Spleen (tissue), 11 donors: ENCODE measurements at regions not wholly inside any gene's neighbourhood (a gene's known extent, or its start where the extent isn't known, plus 50 kb on each side); places are given as distances from the start of the nearest gene placed in this dataset.

ENCODE experiments used
- DNase-seq: peaks from one replicate; pipeline ENCODE4 v3.0.0-alpha.2; 2020
- H3K27ac ChIP-seq, 8 donors: fragments of 200-600 bp; sonication (generic) in 7 of 8; 1 replicate in 4 of 8; 2 replicates in 4 of 8; pipeline versions ENCODE4 v1.5.0 to v1.8.0; 2016 to 2021; ENCODE audit warnings: inconsistent platforms in 4 of 8, mild to moderate bottlenecking in 4 of 8, moderate library complexity in 1 of 8
- H3K27me3 ChIP-seq, 7 donors: fragments of 200-600 bp; sonication (generic) in 6 of 7; replicated peaks in 1 of 7; 1 replicate in 4 of 7; 2 replicates in 3 of 7; pipeline versions ENCODE4 v1.5.0 to v1.8.0; 2016 to 2021; ENCODE audit warnings: inconsistent platforms in 3 of 7, mild to moderate bottlenecking in 1 of 7
- H3K36me3 ChIP-seq, 6 donors: fragments of 200-600 bp; sonication (generic) in 5 of 6; 1 replicate in 4 of 6; 2 replicates in 2 of 6; pipeline versions ENCODE4 v1.5.0 to v1.8.0; 2016 to 2021; ENCODE audit warnings: inconsistent platforms in 2 of 6
- H3K4me1 ChIP-seq, 6 donors: fragments of 200-600 bp; sonication (generic) in 5 of 6; 1 replicate in 3 of 6; 2 replicates in 3 of 6; pipeline versions ENCODE4 v1.5.0 to v1.8.0; 2016 to 2021; ENCODE audit warnings: inconsistent platforms in 3 of 6
- H3K4me3 ChIP-seq, 8 donors: fragments of 200-600 bp; sonication (generic) in 7 of 8; 1 replicate in 4 of 8; 2 replicates in 4 of 8; pipeline versions ENCODE4 v1.5.0 to v1.8.0; 2016 to 2021; ENCODE audit warnings: inconsistent platforms in 4 of 8, mild to moderate bottlenecking in 4 of 8, moderate library complexity in 2 of 8
- H3K9me3 ChIP-seq, 8 donors: fragments of 200-600 bp; sonication (generic) in 7 of 8; 1 replicate in 4 of 8; 2 replicates in 4 of 8; pipeline versions ENCODE4 v1.5.0 to v1.8.0; 2016 to 2021; ENCODE audit warnings: inconsistent platforms in 4 of 8
- POLR2A ChIP-seq, 3 donors: fragments of 450-650 bp; IDR thresholded peaks; one replicate each; pipeline ENCODE4 v1.5.1; 2017; ENCODE audit warnings: antibody characterized with exemption in 3 of 3, mild to moderate bottlenecking in 1 of 3
- POLR2AphosphoS5 ChIP-seq, 3 donors: sonication (generic); formaldehyde crosslinking; IDR thresholded peaks; one replicate each; pipeline ENCODE4 v1.5.1; 2017; ENCODE audit warnings: antibody characterized with exemption in 3 of 3
- WGBS, 5 donors: extraction: QIAGEN DNeasy Blood & Tissue Kit in 3 of 5; methylation state at CpG; one replicate each; pipeline versions ENCODE4 v1.1.5 to v1.1.7; 2013 to 2018; 5-methylcytosine and 5-hydroxymethylcytosine counted together
- intact Hi-C: fragments of 100-400 bp; cut with DNase I; formaldehyde crosslinking; loops from one replicate; pipeline ENCODE4 v1.15.0; 2023; ENCODE audit warnings: low total_unique reads
- TF ChIP-seq, protein P1 (sequence below), 11 experiments: fragments of 200-600 bp in 7 of 11; fragments of 450-650 bp in 4 of 11; sonication (generic) in 4 of 11; IDR thresholded peaks in 8 of 11; conservative IDR thresholded peaks in 3 of 11; 1 replicate in 7 of 11; 2 replicates in 4 of 11; pipeline versions ENCODE4 v1.4.0 to v1.8.0; 2016 to 2021; ENCODE audit warnings: antibody characterized with exemption in 11 of 11, inconsistent platforms in 4 of 11, mild to moderate bottlenecking in 1 of 11
- donor health status: healthy with polysubstance abuse.
- donor health status: DM: no; HTN: no; CAD: no; lungs with moderate emphysema.
- donor health status: DM: no; HTN: no; CAD: no.
- donor health status: Bipolar disorder and iron deficiency.
- donor health status: healthy.
- donor health status: DM: no; HTN: no; CAD: no.
- donor health status: DM: yes; HTN: yes; CAD: no.

DNA sequence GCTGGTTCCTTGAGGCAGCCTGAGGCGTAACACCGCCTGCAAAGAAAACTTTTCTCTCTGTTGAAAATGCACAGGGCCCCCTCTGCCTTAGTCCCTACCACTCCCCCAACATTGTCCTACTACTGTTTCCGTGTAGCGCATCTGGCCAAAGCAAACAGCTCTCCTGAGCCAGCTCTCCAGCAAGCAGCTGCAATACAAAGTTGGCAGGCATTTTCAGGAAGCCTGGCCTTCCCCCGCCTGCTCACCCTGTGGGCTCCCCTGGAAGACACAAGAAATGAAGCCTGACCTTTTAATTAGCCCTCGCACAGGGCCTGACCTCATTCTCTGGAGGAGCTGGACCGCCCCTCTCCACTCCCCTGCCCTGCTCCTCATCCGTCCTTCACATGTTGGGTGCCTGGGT is 66.7 kb downstream of the SOX9 start:
- Histone ChIP-seq H3K36me3 (no peaks in the 10 kb centered on the region), H3K27ac (no peak overlapping the region), H3K4me1 (no peaks in the 10 kb centered on the region), H3K9me3 (peaks cover 0 to 4% (median 0%) of the 10 kb centered on the region in 8 donors), H3K4me3 (no peak overlapping the region), H3K27me3 (no peaks in the 10 kb centered on the region)
- intact Hi-C loops, result no loop called here
- WGBS, 5 donors, result 57 to 79% (median 59%) methylated on average over 8 of the region's 8 CpGs
- TF ChIP-seq POLR2AphosphoS5 (IDR thresholded peaks at IDR 0.05) (no peak), POLR2A (IDR thresholded peaks at IDR 0.05) (no peak)
- TF ChIP-seq, protein P1, sequence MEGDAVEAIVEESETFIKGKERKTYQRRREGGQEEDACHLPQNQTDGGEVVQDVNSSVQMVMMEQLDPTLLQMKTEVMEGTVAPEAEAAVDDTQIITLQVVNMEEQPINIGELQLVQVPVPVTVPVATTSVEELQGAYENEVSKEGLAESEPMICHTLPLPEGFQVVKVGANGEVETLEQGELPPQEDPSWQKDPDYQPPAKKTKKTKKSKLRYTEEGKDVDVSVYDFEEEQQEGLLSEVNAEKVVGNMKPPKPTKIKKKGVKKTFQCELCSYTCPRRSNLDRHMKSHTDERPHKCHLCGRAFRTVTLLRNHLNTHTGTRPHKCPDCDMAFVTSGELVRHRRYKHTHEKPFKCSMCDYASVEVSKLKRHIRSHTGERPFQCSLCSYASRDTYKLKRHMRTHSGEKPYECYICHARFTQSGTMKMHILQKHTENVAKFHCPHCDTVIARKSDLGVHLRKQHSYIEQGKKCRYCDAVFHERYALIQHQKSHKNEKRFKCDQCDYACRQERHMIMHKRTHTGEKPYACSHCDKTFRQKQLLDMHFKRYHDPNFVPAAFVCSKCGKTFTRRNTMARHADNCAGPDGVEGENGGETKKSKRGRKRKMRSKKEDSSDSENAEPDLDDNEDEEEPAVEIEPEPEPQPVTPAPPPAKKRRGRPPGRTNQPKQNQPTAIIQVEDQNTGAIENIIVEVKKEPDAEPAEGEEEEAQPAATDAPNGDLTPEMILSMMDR (IDR thresholded peaks at IDR 0.05 in 8 of 11, conservative IDR thresholded peaks at IDR 0.05 in 3 of 11), result no peak
- no peak for DNase-seq

DNA sequence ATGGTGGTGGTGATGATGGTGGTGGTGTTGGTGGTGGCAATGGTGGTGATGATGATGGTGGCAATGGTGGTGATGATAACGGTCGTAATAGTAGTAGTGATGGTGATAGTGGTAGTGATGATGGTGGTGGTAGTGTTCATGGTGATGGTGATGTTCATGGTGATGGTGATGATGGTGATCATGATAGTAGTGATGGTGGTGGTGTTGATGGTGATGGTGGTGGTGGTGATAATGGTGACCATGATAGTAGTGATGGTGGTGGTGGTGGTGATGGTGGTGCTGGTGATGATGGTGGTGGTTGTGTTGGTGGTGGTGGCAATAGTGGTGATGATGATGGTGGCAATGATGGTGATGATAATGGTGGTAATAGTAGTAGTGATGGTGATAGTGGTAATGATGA is 68.0 kb downstream of the SOX9 start:
- Histone ChIP-seq H3K27me3 (no peaks in the 10 kb centered on the region), H3K9me3 (peaks cover 0 to 4% (median 0%) of the 10 kb centered on the region in 8 donors), H3K4me1 (no peaks in the 10 kb centered on the region), H3K36me3 (no peaks in the 10 kb centered on the region), H3K27ac (no peak overlapping the region), H3K4me3 (no peak overlapping the region)
- intact Hi-C loops, result no loop called here
- no peak for DNase-seq
- TF ChIP-seq, protein P1 (IDR thresholded peaks at IDR 0.05 in 8 of 11, conservative IDR thresholded peaks at IDR 0.05 in 3 of 11), result no peak
- no peak for TF ChIP-seq POLR2AphosphoS5 (IDR thresholded peaks at IDR 0.05)
- no peak for TF ChIP-seq POLR2A (IDR thresholded peaks at IDR 0.05)
- 87 to 98% (median 96%) methylated on average over 2 of the region's 2 CpGs for WGBS, 5 donors

DNA sequence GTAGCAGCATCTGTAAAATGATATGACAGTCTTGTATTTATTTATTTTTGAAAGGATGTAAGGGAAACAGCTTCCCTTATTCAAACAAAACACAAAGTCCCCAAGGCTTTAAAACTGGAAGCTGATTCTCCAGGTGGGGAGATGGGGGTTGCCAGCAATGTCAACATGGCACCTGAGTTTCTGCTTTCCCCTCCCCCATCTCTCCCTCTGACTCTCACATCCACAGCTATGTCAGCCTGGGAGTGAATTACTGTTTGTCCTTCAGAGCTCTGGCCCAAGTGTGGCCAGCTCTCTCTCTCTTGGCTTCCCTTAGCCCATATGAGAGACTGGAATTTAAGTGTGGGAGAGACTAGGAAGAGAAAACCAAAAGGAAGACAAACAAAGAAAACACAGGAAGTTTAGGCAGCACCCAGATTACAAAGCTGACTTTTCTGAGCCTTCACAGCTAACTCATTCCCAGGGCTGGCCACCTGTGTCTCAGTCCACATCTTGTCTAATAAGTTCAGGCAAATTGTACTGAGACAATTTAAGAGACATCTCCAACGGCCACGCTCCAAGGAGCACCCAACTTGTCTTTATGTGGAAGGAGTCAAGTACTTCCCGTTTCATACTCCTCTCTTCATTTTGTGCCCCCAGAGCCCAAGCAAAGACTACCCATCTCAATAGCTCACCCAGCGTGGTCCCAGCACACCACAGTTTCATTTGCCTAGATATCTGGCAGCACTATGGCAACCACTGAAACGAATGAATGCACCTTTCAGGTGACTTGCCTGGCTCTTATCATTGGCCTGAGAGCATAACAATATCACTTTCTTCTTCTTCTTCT is 69.2 kb downstream of the SOX9 start:
- no peak overlapping the region for H3K4me3 ChIP-seq
- no peak for DNase-seq
- 55 to 75% (median 63%) methylated on average over 5 of the region's 5 CpGs for WGBS, 5 donors

DNA sequence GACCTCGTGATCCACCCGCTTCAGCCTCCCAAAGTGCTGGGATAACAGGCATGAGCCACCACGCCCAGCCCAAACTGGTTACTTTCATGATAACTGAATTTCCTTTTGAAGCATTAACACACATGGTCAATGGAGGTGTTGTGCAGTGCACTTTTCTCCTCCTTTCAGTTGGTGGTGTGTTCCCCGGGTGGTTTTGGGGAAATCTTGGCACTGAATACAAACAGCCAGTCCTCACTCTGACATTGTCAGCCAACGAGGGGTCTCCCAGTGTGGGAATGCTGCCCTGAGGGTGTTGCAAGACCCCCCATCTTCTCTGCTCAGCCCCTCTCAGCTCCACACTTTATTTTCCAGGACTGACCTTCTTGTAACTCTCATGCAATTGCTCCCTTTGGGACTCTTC is 70.5 kb downstream of the SOX9 start:
- no peak overlapping the region for H3K27ac ChIP-seq
- H3K4me1 ChIP-seq, result no peaks in the 10 kb centered on the region
- intact Hi-C loops, result no loop called here
- 76 to 83% (median 81%) methylated on average over 5 of the region's 5 CpGs for whole genome bisulfite sequencing, 5 donors
- H3K4me3 ChIP-seq, result no peak overlapping the region
- no peak for DNase-seq
- TF ChIP-seq POLR2A (IDR thresholded peaks at IDR 0.05), result no peak
- no peak for TF ChIP-seq POLR2AphosphoS5 (IDR thresholded peaks at IDR 0.05)
- TF ChIP-seq, protein P1 (IDR thresholded peaks at IDR 0.05 in 8 of 11, conservative IDR thresholded peaks at IDR 0.05 in 3 of 11), result no peak
- no peaks in the 10 kb centered on the region for H3K27me3 ChIP-seq
- H3K36me3 ChIP-seq, result no peaks in the 10 kb centered on the region
- H3K9me3 ChIP-seq, result peaks cover 0 to 10% (median under 1%) of the 10 kb centered on the region in 8 donors

More for the DNA sequence above, 69.2 kb downstream of the SOX9 start:
- Histone ChIP-seq H3K36me3 (no peaks in the 10 kb centered on the region), H3K4me1 (no peaks in the 10 kb centered on the region), H3K27ac (no peak overlapping the region), H3K27me3 (no peaks in the 10 kb centered on the region), H3K9me3 (peaks cover 0 to under 1% (median 0%) of the 10 kb centered on the region in 8 donors)
- intact Hi-C loops, result no loop called here
- TF ChIP-seq POLR2A (IDR thresholded peaks at IDR 0.05), result no peak
- TF ChIP-seq, protein P1 (IDR thresholded peaks at IDR 0.05 in 8 of 11, conservative IDR thresholded peaks at IDR 0.05 in 3 of 11), result no peak
